GM20000 (cell line): ENCODE measurements at regions not wholly inside any gene's neighbourhood (a gene's known extent, or its start where the extent isn't known, plus 50 kb on each side); places are given as distances from the start of the nearest gene placed in this dataset.

Source experiments
- DNase-seq: peaks from one replicate; pipeline ENCODE4 v3.0.0; 2012; ENCODE audit warnings: low spot score
- CTCF ChIP-seq: IDR thresholded peaks from 2 replicates; pipeline ENCODE4 v1.5.1; 2012; ENCODE audit warnings: mild to moderate bottlenecking, control low read depth; ENCODE audit errors: extremely low read depth, missing control alignments

- no peak for DNase-seq
- TF ChIP-seq CTCF: no peak
These were observed 832.2 kb downstream of the SQOR start for GRCh38 chr15:46467041-46467440.

GRCh38 chr15:46471096-46471495, 836.3 kb downstream of the SQOR start:
- no peak for TF ChIP-seq CTCF
- no peak for DNase-seq

- TF ChIP-seq CTCF: no peak
- no peak for DNase-seq
These were observed 854.4 kb downstream of the SQOR start for GRCh38 chr15:46489276-46489675.

GRCh38 chr15:46496491-46497115, 861.8 kb downstream of the SQOR start:
- TF ChIP-seq CTCF: no peak
- no peak for DNase-seq

GRCh38 chr15:46502667-46503066, 867.8 kb downstream of the SQOR start:
- no peak for TF ChIP-seq CTCF
- DNase-seq: no peak

GRCh38 chr15:46518381-46518780, 883.6 kb downstream of the SQOR start:
- TF ChIP-seq CTCF: no peak
- DNase-seq: no peak

GRCh38 chr15:46523701-46524100, 888.9 kb downstream of the SQOR start:
- no peak for TF ChIP-seq CTCF
- DNase-seq: no peak
